Activated T-cell treated with anti-CD3 and anti-CD28 coated beads, Interleukin-2, amount 50 U/mL, for 48 hours (primary cell): ENCODE measurements at regions not wholly inside any gene's neighbourhood (a gene's known extent, or its start where the extent isn't known, plus 50 kb on each side); places are given as distances from the start of the nearest gene placed in this dataset.
"Not testable (repeated sequence)": the region's sequence is repeated elsewhere in the genome, so short reads cannot be mapped to it uniquely, and the experiment has no call there.

Experiments
- DNase-seq, 2 experiments: peaks; one replicate each; pipeline ENCODE4 v3.0.0-alpha.2; 2020

DNA sequence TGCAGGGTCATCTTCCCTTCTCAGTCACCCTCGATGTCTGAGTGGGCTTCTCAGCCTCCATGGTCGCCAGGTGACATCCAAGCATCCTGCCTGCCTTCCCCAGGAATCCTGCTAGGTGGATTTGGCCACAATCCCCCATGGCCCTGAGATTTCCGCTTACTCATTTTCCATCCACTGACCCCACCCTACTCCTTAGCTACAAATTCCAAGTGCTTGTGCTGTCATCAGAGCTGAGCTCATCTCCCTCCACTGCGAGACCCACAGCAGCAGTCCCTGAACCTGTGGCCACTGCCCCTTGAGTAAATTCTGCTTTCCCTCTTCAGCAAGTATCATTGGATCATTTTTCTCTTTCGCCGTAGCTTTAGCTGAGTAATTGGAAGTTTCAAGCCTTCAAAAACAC, 90.5 kb upstream of the ANKRD10 start:
- DNase-seq, result no peak

DNA sequence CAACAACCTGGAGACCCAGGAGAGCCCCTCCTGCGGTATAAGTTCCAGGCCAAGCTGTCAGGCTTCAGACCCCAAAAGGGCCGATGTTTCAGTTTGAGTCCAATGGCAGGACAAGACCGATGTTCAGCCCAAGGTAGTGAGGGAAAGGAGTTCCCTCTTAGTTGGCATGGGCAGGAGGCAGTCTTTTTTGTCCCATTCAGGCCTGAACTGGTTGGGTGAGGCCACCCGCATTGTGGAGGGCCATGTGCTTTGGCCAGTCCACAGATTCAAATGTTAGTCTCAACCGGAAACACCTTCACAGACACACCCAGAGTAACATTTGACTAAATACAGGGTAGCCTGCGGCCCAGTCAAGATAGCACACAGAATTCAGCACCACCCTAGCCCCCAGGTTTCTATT, 89.6 kb upstream of the ANKRD10 start:
- DNase-seq, result no peak

DNA sequence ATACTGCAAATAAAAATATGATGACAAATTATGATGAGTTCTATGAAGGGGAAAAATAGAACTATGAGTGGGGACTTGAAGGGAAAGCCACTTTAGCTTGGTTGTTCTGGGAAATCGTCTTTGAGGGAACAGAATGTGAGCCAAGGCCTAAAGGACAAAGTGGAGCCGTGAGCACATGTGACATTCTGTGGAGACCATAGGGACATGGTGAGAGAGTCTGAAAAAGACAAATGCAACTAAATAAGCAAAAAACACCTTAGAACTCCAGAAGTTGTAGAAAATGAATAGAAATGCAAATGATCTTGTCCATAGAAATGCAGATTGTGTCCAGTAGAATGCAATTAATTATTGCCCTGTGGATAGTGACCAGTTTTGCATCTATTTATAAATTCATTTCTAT, 86.8 kb upstream of the ANKRD10 start:
- no peak for DNase-seq

DNA sequence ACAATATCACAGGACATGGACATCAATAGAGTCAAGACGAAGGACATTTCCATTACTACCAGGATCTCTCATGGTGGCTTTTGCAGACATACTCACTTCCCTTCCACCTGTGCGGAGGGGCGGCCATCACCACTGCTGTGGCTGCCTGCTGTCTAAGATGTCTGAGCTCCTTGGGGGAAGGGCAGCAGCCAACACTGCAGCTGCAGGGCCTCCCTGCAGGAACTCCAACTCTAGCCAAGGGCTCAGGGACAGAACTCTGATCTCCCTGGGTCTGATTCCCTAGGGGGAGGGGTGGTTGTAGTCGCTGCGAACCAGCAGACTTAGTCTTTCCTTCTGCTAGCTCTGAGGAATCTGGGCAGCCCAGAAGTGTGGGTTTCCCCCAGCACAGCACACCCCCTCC, 78.9 kb upstream of the ANKRD10 start:
- DNase-seq, result no peak

DNA sequence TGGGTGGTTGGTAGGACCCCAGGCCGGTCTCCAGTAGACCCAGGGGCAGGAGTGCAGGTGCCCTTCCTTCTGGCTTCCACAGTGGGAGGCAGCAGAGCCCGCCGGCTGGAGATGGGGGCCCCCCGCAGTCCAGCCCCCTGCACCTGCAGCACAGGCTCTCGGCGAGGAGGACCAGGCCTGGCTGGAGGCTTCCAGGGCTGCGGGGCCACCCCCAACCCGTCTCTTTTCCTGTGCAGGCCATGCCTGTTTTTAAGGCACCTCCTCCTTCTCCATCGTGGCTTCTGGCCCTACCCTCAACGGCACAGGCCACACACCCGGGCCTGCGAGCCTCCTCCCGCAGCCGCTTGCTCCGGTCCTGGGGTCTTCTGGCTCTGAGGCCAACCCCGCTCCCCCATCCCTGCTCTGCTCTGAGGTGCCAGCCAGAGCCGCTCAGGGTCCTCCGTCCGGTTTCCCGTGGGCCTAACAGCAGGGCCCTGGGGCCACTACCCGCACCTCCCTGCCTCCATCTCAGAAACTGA, 77.2 kb upstream of the ANKRD10 start:
- DNase-seq, result no peak

DNA sequence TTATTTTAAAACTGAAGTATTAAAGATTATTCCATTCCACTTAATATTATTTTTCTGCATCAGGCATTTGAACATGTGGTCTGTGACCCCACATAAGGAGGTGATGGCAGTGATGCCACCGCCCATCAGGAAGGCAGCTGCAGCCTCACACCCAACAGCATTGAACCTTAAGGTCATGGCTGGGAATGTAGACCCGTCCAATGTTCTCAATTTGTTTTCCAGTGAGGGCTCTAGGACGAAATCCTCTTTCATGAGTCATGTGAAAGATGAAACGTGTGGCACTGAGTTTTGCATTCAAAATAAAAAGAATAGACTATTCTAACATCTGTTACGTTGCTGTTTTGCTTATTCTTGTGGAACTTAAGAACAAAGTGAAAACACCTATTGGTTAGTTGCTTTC, 74.5 kb upstream of the ANKRD10 start:
- no peak for DNase-seq

DNA sequence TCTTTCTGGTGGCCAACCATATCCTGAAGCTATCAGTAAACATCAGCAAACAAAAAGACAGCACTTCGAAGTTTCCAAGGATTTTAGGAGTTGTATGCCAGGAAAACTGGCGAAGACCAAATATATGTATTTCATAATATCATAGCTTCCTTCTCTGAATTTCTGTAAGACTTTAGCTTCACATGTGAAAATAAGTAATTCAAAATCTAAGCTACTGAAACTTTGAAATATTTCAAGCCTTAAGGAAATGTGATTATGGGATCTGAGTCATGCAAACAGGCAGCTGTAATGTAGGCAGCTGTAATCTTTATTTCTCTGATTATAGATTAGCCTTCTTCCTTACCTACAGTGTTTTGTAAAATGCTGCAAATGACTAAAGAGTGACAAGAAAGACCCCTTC, 70.7 kb upstream of the ANKRD10 start:
- no peak for DNase-seq

DNA sequence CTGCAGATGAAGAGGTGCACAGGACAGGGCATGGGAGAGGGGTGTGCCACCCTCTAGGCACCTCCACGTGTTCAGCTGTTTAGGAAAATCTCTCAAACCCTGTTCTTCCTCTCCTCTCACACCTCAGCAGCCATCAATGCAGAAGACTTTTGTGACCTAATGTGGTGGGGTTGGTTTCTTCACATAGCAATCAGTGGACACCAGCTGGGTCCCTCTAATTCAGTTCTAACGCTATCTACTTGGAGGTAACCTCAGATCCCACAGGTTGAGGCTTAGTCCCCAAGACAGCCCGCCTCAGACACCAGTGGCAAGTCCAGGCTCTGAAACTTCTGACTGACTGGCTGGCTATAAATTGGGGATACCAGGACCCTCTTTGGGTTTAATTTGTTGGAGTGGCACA, 69.9 kb upstream of the ANKRD10 start:
- DNase-seq, result no peak

DNA sequence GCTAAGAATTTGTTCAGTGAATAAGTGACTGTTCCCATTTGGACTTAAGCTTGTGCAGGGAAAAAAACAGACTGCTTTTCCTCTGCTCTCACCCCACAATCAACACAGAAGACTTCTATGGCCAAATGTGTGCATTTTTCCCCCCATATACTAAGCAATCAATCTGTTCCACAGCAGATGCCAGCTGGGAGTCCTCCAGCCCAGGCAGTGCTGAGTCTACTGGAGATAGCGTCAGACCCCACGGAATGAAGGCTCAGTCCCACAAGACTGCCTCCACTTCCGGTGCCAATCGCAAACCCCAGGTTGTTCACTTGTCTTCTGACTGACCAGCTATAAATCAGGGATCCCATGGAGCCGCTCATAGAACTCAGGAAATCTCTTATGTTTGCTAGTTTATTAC, 69.5 kb upstream of the ANKRD10 start:
- DNase-seq, result no peak

DNA sequence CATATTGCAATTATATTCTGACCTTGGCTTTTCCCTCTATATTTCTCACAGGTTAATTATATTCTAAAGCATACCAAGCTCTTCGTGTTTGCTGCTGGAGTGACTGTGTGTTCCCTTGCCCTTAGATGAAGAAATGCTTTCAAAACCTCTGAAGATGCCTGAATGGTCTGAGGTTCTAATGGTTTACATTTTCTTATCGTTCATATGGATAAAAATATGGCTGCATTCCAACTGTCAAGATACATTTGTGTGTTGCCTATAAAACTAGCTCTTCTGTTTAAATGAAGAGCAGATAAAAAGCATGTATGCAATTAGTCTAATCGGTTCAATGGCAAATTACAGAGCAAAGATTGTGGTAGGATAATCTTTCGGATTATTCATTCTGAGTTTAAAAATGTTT, 68.4 kb upstream of the ANKRD10 start:
- DNase-seq, result no peak

DNA sequence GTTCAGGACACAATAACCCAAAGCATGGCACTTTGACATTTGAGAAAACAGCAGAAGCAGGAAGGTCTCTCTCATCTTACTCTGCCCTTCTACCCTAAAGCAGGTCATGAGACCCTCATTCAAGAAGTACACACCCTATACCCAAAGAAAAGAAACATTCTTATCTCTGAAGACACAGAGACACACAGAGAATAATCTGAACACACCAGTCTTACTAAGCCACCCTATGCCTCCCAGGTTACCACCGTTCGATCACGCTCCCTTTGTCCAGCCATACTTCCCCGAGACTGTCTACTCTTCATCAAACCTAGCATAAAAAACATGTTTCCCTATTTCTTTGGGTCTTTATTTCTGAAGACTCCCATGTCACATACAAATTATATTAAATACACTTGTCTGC, 66.5 kb upstream of the ANKRD10 start:
- DNase-seq, result no peak

DNA sequence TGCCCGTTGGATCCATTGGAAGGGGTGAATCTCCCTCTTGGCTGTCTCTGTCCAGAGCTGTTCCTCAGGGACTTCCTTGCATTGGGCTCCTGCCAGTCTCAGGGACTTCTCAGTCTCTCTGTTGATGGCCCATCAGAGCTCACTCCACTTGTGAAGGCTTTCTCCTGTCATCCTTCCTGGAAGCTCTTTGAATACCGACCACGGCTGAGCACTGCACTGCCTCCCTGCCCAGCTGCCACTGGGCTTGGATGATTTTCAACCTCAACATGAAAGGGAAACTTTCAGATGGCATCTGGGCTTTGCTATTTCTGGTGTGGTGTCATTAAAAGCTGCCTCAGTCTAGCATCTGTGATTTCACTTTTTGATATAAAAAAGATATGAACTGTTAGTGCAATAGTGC, 66.1 kb upstream of the ANKRD10 start:
- DNase-seq, result no peak

DNA sequence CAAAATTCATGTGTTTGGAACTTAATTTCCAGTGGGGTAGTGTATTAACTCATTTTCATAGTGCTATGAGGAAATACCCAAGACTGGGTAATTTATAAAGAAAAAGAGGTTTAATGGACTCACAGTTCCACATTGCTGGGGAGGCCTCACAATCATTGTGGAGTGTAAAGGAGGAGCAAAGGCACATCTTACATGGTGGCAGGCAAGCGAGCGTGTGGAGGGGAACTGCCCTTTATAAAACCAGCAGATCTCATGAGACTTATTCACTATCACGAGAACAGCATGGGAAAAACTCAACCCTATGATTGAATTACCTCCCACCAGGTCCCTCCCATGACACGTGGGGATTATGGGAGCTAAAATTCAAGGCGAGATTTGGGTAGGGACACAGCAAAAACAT, 64.3 kb upstream of the ANKRD10 start:
- not testable (repeated sequence) for DNase-seq

DNA sequence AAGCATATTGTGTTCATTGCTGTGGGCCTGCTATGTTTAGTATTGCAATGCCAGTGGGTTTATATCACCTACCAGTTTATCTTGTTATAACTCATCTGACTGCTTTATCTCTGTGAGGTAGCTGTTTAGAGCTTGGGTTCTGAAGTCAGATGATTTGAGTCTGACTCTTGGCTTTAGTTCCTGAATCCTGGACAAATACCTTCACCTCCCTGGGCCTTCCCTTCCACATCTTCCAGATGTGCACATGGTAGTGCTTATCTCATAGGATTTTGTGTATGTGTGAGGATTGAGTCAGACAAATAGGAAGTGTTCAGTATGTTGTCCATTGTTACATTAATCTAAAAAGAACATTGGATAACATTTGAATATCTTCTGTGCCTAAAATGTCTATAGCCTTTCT, 63.5 kb upstream of the ANKRD10 start:
- DNase-seq, result no peak

DNA sequence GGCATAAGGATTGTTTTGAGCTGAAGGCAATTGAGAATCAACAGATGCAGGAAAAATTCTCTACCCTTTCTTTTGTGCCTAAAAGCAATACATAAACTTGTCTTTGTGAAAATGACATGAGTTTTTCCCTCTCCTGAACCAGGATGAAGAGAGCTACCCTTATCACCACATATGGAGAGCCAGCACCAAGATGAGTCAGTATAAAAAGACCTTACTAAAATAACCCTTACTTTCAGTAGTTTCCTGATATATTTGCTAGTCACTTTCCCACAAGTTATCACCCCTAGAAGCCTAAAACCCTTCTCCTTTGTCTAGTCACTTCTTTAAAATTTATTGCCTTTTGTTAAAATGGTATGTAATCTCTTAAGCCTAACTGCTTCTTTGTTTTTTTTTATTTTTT, 61.9 kb upstream of the ANKRD10 start:
- no peak for DNase-seq

DNA sequence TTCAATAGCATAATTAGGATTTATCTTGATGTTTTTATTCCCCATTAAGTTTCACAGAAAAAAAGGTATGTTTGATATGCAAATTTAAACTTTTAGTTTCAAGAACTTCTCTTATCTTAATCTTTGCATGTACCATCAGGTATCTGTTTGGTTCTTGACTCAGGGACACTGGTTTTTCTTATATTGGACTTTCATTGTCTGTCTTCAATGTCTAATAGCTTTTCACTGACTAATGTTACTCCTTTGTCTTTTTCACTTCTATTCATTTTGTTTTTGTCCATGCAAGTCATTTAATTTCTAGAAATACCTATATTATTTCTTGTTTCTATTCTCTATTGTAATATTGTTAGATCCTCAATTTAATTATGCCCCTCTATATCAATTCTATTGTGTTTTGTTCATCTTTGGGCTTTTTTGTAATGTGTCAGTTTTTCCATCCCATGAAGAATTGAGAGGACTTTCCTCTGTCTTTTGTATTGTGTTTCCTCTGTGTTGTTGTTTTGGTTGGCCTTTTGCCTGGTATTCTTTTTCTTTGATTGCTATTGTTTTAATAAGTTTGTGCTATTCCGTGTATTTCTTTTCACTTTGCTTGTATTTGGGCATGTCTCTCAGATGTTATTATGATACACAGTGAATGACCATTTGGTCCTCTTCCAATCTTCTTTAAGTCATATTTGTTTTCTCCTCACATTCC, 58.3 kb upstream of the ANKRD10 start:
- no peak for DNase-seq

DNA sequence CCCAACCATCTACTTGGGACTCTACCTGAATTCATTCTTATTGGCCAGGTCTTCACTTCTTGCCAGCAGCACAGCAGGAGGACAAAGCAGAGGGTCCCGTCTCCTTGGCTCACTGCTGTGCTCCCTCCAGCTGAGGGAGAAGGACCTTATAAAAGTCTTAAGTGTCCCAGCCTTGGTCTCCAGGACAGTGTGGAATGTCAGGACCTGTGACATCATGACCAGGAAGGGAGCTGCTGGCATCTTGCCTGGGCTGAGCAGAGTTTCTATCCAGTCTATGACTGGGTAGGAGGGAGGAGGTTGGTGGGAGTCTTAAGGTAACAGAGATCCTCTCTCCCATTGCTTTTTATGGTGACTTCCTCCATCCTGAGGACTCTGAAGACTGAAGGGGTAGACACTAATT, 56.6 kb upstream of the ANKRD10 start:
- no peak for DNase-seq

DNA sequence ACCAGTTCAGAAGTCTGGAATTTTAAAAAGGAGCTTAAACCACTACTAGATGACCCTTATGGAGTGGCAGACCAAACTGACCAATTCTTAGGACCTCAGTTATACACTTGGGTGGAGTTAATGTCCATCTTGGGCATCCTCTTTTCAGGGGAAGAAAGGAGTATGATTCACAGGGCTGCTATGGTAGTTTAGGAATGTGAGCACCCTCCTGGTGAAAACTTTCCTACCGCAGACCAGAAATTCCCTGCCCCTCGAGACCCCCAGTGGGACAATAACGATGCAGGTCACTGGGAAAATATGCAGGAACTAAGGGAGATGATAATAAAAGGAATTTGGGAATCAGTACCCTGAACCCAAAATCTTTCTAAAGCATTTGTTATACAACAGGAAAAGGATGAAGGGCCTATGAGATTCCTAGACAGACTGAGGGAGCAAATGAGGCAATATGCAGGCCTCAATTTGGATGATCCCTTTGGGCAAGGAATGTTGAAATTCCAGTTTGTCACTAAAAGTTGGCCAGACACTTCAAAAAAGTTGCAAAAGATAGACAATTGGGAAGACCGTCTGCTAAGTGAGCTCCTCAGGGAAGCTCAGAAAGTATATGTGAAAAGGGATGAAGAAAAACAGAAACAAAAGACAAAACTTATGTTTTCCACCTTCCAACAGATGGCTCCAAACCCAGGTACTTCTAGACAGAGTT, 52.4 kb upstream of the ANKRD10 start:
- not testable (repeated sequence) for DNase-seq

DNA sequence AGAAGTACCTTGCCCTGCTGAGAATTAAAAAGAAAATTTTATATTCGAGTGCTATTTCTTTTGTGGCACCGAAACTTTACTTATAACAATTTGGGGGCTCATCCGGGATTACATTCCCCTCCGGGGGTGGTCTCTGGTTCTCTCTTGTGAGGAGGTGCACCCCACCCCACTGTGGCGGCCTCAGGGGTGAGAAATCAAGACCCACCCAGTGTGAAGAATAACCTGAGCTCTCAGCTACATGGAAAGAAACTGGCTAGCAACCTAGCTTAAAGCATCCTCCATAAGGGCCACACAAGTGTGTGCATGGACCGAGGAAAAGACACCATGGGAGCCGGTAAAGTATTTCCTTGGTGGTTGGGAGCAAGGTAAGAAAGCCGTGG, 50.9 kb upstream of the ANKRD10 start:
- peak in 1 of 2 experiments; percentile 36 for DNase-seq

DNA sequence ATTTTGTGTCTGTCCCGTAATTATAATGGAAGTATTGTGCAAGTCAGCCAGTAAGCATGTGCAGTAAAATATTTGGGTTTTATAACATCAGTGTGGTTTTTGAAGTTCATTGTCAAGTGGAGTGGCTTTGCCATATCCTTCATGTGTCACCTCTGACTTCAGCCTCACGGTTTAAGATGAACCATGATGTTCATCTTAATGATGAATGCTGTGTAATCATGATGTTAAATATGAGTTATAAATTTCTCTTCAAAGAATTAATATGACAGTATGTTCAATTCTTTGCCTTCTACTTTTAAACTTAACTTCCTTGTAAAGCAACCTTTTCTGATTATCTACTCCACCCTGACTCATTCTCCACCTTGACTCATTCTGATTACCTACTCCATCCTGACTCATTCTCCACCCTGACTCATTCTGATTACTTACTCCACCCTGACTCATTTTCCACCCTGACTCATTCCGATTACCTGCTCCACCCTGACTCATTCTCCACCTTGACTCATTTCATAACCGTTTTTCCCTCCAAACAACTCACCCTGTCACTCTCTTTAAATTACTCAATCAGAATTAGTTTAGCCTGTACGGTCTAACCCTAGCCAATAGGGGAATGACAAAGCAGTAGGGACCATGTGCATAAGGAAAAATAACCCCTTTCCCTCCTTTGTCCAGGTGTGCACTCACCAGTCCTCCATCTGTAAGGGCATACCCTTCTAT, 50.3 kb upstream of the ANKRD10 start:
- peak in 1 of 2 experiments; percentile 46 for DNase-seq
